ENCODE measurements at regions not wholly inside any gene's neighbourhood (a gene's known extent, or its start where the extent isn't known, plus 50 kb on each side); places are given as distances from the start of the nearest gene placed in this dataset.

DNA sequence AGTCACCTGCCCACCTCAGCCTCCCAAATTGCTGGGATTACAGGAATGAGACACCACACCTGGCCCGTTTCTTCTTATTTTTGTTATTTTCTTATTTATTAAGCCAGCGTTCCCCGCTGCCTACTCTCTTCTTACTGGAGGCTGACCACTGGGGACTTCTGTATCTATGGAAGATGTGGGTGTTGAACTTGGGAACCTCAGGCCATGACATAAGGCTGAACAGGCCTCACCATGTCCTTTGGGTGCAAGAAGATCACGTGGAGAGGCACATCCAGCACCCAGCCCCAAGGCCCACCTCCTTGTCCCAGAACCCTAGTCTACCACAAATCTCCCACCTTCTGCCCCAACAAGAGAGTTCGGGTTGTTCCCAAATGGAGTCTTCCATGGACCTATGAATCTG lies 59.4 kb upstream of the NEK6 start:
- in situ Hi-C loops (cut with MboI; ENCODE audit: low sequenced_read_pairs, unreplicated experiment) = no loop called here
- TF ChIP-seq, protein P1, sequence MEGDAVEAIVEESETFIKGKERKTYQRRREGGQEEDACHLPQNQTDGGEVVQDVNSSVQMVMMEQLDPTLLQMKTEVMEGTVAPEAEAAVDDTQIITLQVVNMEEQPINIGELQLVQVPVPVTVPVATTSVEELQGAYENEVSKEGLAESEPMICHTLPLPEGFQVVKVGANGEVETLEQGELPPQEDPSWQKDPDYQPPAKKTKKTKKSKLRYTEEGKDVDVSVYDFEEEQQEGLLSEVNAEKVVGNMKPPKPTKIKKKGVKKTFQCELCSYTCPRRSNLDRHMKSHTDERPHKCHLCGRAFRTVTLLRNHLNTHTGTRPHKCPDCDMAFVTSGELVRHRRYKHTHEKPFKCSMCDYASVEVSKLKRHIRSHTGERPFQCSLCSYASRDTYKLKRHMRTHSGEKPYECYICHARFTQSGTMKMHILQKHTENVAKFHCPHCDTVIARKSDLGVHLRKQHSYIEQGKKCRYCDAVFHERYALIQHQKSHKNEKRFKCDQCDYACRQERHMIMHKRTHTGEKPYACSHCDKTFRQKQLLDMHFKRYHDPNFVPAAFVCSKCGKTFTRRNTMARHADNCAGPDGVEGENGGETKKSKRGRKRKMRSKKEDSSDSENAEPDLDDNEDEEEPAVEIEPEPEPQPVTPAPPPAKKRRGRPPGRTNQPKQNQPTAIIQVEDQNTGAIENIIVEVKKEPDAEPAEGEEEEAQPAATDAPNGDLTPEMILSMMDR (IDR thresholded peaks at IDR 0.05; ENCODE audit: borderline replicate concordance, control extremely low read depth, extremely low read depth, insufficient read depth, missing control alignments) = no peak
- DNase-seq (ENCODE audit: low spot score) = no peak

DNA sequence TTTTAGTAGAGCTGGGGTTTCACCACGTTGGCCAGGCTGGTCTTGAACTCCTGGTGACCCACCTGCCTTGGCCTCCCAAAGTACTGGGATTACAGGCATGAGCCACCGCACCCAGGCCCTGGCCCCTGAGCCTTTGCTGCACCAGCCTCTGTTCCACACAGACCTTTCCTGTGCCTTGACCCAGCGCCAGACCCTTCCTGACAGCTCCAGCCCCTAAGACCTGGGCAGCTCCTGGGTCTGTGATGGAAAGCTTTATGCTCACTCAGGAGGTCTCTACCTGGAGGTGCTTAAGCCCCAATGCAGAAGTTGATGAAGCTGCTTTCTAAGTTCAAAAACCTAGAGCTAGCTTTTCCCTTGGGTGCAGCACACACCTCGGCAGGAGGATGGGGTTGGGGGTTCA lies 58.8 kb upstream of the NEK6 start:
- TF ChIP-seq, protein P1 (IDR thresholded peaks at IDR 0.05; ENCODE audit: borderline replicate concordance, control extremely low read depth, extremely low read depth, insufficient read depth, missing control alignments) = no peak
- in situ Hi-C loops (cut with MboI; ENCODE audit: low sequenced_read_pairs, unreplicated experiment) = no loop called here

DNA sequence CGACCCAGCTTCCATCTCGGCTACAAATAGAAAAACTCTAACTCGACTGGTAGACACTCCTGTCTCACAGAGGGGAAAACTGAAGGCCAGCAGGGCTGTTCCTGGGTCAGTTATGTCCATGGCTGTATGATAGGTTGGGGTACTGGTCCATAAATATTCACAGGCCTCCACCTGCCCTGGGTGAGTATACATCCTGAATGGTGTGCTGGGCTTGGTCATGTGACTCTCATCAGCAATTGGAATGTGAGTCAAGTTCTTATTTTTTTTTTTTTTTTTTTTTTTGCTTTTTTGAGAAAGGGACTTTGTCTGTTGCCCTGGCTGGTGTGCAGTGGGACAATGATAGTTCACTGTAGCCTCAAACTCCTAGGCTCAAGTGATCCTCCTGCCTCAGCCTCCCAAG lies 58.3 kb upstream of the NEK6 start:
- TF ChIP-seq, protein P1 (IDR thresholded peaks at IDR 0.05; ENCODE audit: borderline replicate concordance, control extremely low read depth, extremely low read depth, insufficient read depth, missing control alignments) = no peak
- DNase-seq (ENCODE audit: low spot score) = no peak

More for the DNA sequence above, 58.8 kb upstream of the NEK6 start:
- no peak for DNase-seq (ENCODE audit: low spot score)

DNA sequence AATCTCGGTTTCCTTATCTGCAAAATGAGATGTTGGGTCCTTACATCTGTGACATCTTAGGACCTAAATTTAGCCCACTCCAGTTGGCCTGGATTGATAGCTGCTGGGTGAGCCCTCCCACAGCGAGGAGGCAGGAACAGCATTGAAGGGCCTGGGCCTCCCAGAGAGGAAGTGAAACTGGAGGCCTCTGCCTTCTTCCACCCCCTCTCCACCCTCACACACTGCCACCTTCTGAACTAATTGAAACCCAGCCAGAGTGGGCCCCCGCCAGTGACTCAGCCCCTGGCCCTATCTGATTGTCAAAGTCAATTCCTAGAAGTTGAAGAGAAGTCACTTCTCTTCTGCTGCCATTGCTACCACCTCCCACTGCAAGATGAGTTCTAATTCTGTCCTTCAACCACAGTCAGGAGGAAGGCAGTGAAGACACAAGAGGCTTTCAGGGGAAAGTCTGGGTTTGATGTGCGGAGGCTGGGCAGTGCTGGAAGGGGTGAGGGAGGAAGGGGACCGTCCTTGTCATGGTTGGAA lies 55.2 kb upstream of the NEK6 start:
- TF ChIP-seq, protein P1 (IDR thresholded peaks at IDR 0.05; ENCODE audit: borderline replicate concordance, control extremely low read depth, extremely low read depth, insufficient read depth, missing control alignments) = no peak
- in situ Hi-C loops (cut with MboI; ENCODE audit: low sequenced_read_pairs, unreplicated experiment) = no loop called here
- DNase-seq (ENCODE audit: low spot score) = peak; percentile 76

More for the DNA sequence above, 58.3 kb upstream of the NEK6 start:
- in situ Hi-C loops (cut with MboI; ENCODE audit: low sequenced_read_pairs, unreplicated experiment) = no loop called here

DNA sequence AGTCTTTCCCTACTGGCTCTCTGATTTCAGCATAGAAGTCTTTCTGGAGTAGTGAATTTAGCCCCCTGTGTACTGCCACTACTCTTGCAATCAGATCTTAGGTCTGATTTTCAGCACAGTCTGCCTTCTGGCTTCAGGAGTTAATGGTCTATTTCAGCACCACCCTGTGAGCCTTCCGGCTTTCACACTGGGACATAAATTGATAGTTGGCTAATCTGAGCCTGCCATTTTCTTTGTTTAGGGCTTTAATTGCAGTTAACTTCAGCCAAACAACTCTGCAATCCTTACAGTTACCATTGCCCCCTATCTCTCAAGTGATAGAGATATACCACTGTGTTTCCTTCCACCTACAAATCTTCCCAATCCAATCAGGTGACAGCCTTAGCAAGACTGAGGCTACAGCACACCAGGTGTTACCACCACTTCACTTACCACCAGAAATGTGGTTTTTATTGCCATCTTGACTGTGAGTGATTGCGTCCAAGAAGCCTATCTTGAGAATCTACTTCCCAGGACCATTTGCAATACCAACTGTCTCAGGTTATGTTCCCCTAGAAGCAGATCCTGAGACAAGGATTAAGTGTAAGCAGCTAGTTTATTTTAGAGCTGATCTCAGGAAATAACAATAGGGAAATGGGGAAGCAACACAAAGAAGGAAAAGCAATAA lies 51.9 kb upstream of the NEK6 start:
- no peak for DNase-seq (ENCODE audit: low spot score)
- in situ Hi-C loops (cut with MboI; ENCODE audit: low sequenced_read_pairs, unreplicated experiment) = no loop called here
- TF ChIP-seq, protein P1 (IDR thresholded peaks at IDR 0.05; ENCODE audit: borderline replicate concordance, control extremely low read depth, extremely low read depth, insufficient read depth, missing control alignments) = no peak

DNA sequence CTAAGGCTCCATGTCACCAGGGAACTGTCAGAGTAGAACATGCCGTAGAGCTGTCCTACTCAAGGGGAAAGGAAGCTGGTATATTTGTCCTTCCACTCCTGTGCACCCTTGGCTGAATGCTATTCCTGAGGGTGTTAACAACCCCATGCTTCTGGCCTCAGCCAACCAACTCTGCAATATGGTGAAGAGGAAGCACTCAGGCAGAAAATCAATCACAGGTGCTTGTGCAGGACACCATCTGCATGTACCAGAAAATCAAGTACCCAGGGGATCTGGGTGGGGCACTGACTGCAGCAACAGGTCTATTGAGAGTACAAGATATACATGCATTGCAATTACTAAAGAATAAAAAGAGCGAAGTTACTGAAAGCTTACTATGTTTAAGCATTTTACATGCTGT lies 51.4 kb upstream of the NEK6 start:
- TF ChIP-seq, protein P1 (IDR thresholded peaks at IDR 0.05; ENCODE audit: borderline replicate concordance, control extremely low read depth, extremely low read depth, insufficient read depth, missing control alignments) = no peak
- no peak for DNase-seq (ENCODE audit: low spot score)
- in situ Hi-C loops (cut with MboI; ENCODE audit: low sequenced_read_pairs, unreplicated experiment) = no loop called here

Measured in GM13976 (cell line).